GM13976 (cell line): ENCODE measurements at regions not wholly inside any gene's neighbourhood (a gene's known extent, or its start where the extent isn't known, plus 50 kb on each side); places are given as distances from the start of the nearest gene placed in this dataset.

Source experiments
- DNase-seq: peaks from one replicate; pipeline ENCODE4 v3.0.0; 2012; ENCODE audit warnings: low spot score
- CTCF ChIP-seq: IDR thresholded peaks from 2 replicates; pipeline ENCODE4 v1.5.1; 2012; ENCODE audit warnings: borderline replicate concordance, mild to moderate bottlenecking; ENCODE audit not compliant: insufficient read depth; ENCODE audit errors: extremely low read depth, missing control alignments, control extremely low read depth
- in situ Hi-C: fragments of 300-500 bp; cut with MboI; formaldehyde crosslinking; loops from one replicate; pipeline ENCODE4 v1.12.0; 2022; ENCODE audit warnings: low sequenced_read_pairs, mixed read lengths, inconsistent platforms; ENCODE audit not compliant: unreplicated experiment

DNA sequence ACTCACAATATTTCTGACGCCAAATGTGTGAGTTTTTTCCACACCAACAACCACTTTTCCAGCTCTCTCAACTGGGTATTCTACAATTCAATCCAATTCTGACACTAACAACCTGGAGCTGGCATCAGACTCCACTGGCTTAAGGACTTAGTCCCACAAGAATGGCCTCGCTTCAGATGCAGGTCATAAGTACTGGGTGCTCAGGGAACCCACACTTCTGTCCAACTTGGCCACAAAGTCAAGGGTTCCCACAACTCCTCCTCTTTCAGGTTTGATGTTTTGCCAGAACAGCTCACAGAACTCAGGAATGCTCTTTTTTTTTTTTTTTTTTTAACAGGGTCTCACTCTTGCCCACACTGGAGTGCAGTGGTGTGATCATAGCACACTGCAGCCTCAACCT lies 56.1 kb upstream of the TMC5 start:
- in situ Hi-C loops = loop anchor here (10.0 kb wide), 1 partner anchor 63 kb away; no protein-coding TSS in a partner anchor
- no peak for DNase-seq
- TF ChIP-seq CTCF = no peak

DNA sequence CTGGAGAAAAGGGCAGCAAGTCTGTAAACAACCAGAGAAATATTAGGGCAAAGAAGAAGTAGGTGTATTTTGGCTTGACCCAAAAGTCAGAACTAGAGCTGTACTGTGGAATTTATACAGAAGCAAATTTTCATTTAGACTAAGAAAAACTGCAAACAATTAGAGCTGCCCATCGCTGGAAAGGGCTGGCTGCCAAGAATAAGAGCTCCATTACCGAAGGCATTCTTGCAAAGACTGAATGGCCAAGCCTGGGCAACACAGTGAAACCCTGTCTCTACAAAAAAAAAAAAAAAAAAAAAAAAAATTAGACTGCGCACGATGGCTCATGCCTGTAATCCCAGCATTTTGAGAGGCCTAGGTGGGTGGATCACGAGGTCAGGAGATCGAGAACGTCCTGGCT lies 53.9 kb upstream of the TMC5 start:
- TF ChIP-seq CTCF = no peak
- DNase-seq = no peak
- in situ Hi-C loops = loop anchor here (10.0 kb wide), 1 partner anchor 61 kb away; no protein-coding TSS in a partner anchor

DNA sequence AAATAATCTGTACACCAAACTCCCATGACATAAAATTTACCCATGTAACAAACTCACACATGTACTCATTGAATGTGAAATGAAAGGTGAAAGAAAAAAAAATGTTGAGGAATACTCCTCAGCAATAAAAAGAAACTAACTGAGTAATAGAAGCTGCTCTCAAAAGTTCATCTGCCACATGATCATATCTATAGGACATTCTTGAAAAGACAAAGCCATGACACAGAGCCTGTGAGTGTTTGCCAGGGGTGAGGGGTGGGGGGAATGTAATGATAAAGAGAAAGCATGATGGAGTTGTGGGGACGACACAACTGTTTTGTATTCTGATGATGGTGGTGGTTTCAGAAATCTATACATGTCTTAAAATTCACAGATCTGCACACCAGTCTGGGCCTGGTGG lies 52.2 kb upstream of the TMC5 start:
- no peak for TF ChIP-seq CTCF
- in situ Hi-C loops = loop anchor here (10.0 kb wide), 1 partner anchor 59 kb away; no protein-coding TSS in a partner anchor

DNA sequence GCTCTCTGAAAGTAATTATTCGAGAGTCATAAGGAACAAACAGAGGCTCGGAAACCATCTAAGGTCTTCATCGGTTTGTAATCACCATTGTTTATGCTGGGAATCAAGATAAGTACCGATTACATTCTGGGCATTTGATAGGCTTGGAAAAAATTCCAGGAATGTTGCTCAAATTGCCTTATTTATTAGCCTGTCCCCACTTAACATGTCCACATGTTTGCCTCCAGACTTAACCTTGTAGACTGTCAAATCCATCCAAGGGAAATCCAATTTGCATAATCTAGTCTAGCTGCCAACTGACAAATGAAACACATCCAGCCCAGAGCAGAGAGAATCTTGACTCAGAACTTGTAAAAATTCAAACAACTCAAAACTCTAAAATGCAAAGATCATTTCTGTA lies 51.3 kb upstream of the TMC5 start:
- no peak for TF ChIP-seq CTCF
- in situ Hi-C loops = loop anchor here (10.0 kb wide), 1 partner anchor 58 kb away; no protein-coding TSS in a partner anchor

More for the DNA sequence above, 52.2 kb upstream of the TMC5 start:
- DNase-seq = no peak

GRCh38 chr16:19367335-19367734 lies 50.3 kb upstream of the TMC5 start:
- no peak for DNase-seq
- in situ Hi-C loops = loop anchor here (10.0 kb wide), 1 partner anchor 57 kb away; no protein-coding TSS in a partner anchor
- TF ChIP-seq CTCF = no peak

More for the DNA sequence above, 51.3 kb upstream of the TMC5 start:
- no peak for DNase-seq
